ENCODE measurements at regions not wholly inside any gene's neighbourhood (a gene's known extent, or its start where the extent isn't known, plus 50 kb on each side); places are given as distances from the start of the nearest gene placed in this dataset.

GRCh38 chr11:100498780-100499179, 188.3 kb upstream of the ARHGAP42 start:
- TF ChIP-seq CTCF (IDR thresholded peaks at IDR 0.05): no peak
- 84 to 92% (median 86%) methylated on average over 3 of the region's 3 CpGs for WGBS, 3 donors
- DNase-seq (no peak), ATAC-seq (no peak)
- no peaks in the 10 kb centered on the region for H3K36me3 ChIP-seq (ENCODE audit: insufficient read depth in 1 of 2, low read depth in 1 of 2)
- H3K27me3 ChIP-seq (ENCODE audit: insufficient read depth in 3 of 3, low read length in 2 of 3): no peaks in the 10 kb centered on the region
- H3K4me1 ChIP-seq: no peaks in the 10 kb centered on the region
- H3K9me3 ChIP-seq: no peaks in the 10 kb centered on the region
- intact Hi-C loops (cut with DNase I): no loop called here
- H3K27ac ChIP-seq: no peak overlapping the region
- no peak overlapping the region for H3K4me3 ChIP-seq

GRCh38 chr11:100501450-100501849, 185.6 kb upstream of the ARHGAP42 start:
- DNase-seq: no peak
- ATAC-seq: no peak
- 93 to 95% (median 95%) methylated on average over 2 of the region's 2 CpGs for WGBS, 3 donors
- no peaks in the 10 kb centered on the region for H3K4me1 ChIP-seq
- H3K4me3 ChIP-seq: no peak overlapping the region
- no peaks in the 10 kb centered on the region for H3K9me3 ChIP-seq
- TF ChIP-seq CTCF (IDR thresholded peaks at IDR 0.05): no peak
- H3K27me3 ChIP-seq (ENCODE audit: insufficient read depth in 3 of 3, low read length in 2 of 3): no peaks in the 10 kb centered on the region
- intact Hi-C loops (cut with DNase I): no loop called here
- H3K27ac ChIP-seq: no peak overlapping the region
- no peaks in the 10 kb centered on the region for H3K36me3 ChIP-seq (ENCODE audit: insufficient read depth in 1 of 2, low read depth in 1 of 2)

- Histone ChIP-seq H3K27me3 (ENCODE audit: insufficient read depth in 3 of 3, low read length in 2 of 3) (no peaks in the 10 kb centered on the region), H3K4me1 (no peaks in the 10 kb centered on the region), H3K4me3 (no peak overlapping the region), H3K9me3 (no peaks in the 10 kb centered on the region), H3K27ac (no peak overlapping the region), H3K36me3 (ENCODE audit: insufficient read depth in 1 of 2, low read depth in 1 of 2) (no peaks in the 10 kb centered on the region)
- no peak for DNase-seq
- WGBS, 3 donors: 48 to 73% (median 72%) methylated on average over 2 of the region's 2 CpGs
- no peak for ATAC-seq
- intact Hi-C loops (cut with DNase I): no loop called here
- no peak for TF ChIP-seq CTCF (IDR thresholded peaks at IDR 0.05)
Observed at GRCh38 chr11:100512475-100512874, 174.6 kb upstream of the ARHGAP42 start.

GRCh38 chr11:100515087-100515486, 172.0 kb upstream of the ARHGAP42 start:
- no peak for TF ChIP-seq CTCF (IDR thresholded peaks at IDR 0.05)
- H3K27ac ChIP-seq: no peak overlapping the region
- DNase-seq: no peak

GRCh38 chr11:100525197-100525596, 161.9 kb upstream of the ARHGAP42 start:
- 89 to 100% (median 90%) methylated on average over 4 of the region's 4 CpGs for WGBS, 3 donors
- H3K4me1 ChIP-seq: no peaks in the 10 kb centered on the region
- no peaks in the 10 kb centered on the region for H3K27me3 ChIP-seq (ENCODE audit: insufficient read depth in 3 of 3, low read length in 2 of 3)
- DNase-seq (no peak), ATAC-seq (no peak)
- no peak overlapping the region for H3K27ac ChIP-seq
- H3K4me3 ChIP-seq: no peak overlapping the region
- H3K9me3 ChIP-seq: peaks cover 5% of the 10 kb centered on the region
- no peak for TF ChIP-seq CTCF (IDR thresholded peaks at IDR 0.05)
- no peaks in the 10 kb centered on the region for H3K36me3 ChIP-seq (ENCODE audit: insufficient read depth in 1 of 2, low read depth in 1 of 2)
- intact Hi-C loops (cut with DNase I): no loop called here

More at GRCh38 chr11:100515087-100515486, 172.0 kb upstream of the ARHGAP42 start:
- intact Hi-C loops (cut with DNase I): no loop called here
- Histone ChIP-seq H3K9me3 (no peaks in the 10 kb centered on the region), H3K4me1 (no peaks in the 10 kb centered on the region), H3K36me3 (ENCODE audit: insufficient read depth in 1 of 2, low read depth in 1 of 2) (no peaks in the 10 kb centered on the region), H3K4me3 (no peak overlapping the region), H3K27me3 (ENCODE audit: insufficient read depth in 3 of 3, low read length in 2 of 3) (no peaks in the 10 kb centered on the region)
- ATAC-seq: no peak

Measured in psoas muscle (tissue), 7 donors.